HG03025 (cell line): ENCODE measurements at regions not wholly inside any gene's neighbourhood (a gene's known extent, or its start where the extent isn't known, plus 50 kb on each side); places are given as distances from the start of the nearest gene placed in this dataset.
"Not testable (repeated sequence)": the region's sequence is repeated elsewhere in the genome, so short reads cannot be mapped to it uniquely, and the experiment has no call there.

ENCODE experiments used
- ATAC-seq: cut with Tn5 transposase; IDR thresholded peaks from one replicate; pipeline ENCODE4 v1.9.1; 2021; ENCODE audit warnings: mild to moderate bottlenecking, moderate library complexity; ENCODE audit not compliant: unreplicated experiment, low FRiP score

DNA sequence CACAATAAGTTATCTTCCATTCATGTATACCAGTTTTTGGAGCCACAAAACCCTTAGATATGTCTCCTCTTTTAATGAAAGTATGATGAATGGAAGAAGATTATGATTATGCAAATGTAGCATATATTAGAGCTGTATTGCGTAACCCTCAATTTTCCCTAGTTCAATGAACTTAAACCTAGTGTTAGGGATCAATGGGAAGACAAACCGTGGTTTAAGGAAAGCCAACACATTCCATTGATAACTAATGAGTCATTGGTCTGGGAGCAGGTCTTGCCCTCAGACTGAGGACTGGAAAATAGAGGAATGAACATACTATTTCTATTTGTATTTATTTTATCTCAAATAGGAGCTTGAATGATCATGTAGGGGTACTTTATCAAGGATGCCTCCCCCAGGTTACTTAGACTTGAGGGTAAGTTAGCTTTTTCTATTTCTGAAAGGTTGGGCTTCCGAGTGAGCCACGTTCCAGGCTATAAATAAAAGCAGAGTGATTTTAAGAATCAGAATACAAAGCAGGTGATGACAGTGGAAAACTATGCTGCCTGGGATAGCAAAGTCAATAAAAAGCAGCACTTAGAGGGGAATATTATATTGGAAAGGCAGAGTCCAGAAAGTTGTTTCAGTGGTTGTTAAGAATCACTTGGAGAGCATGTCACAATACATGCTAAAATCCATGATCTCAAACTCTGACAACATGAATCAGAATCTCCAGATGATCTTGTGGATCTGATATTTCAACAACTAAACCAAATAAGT is 356.0 kb downstream of the ADAM29 start:
- no peak for ATAC-seq

DNA sequence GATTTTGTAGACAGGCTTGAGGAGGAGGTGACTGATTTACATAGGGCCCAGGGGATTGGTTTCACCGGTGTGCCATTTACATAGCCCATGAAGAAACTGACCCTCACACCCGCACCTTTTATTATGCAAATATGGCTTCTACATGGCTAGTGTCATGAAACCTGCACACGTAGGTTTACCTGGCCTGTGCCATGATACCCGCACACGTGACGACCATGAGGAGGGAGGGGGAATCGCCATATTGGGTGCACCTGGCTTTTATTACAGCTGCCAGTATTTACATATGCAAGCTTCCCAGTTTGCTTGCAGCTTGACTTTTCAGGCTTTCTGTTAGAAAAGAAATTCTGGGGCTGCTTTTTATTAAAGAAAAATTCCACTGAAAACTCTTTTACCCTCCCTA is 359.7 kb downstream of the ADAM29 start:
- ATAC-seq, result no peak

DNA sequence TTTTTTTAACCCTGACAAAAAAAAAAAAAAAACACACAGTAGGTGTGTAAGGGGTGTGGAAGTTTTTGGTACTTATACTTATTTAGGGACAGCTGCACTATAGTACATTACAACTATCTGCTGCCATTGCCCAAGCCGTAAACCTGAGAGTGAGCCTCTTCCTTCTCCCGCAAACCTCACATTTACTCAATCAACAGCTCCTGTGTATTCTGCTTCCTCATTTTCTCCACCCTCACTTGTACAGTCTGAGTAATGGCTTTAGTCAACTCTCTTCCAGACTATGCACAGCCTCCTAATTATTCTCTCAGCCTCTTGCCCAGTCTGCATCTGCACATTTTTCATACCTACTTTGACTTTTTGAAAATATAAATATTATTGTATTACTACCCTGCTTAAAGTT is 362.0 kb downstream of the ADAM29 start:
- no peak for ATAC-seq

DNA sequence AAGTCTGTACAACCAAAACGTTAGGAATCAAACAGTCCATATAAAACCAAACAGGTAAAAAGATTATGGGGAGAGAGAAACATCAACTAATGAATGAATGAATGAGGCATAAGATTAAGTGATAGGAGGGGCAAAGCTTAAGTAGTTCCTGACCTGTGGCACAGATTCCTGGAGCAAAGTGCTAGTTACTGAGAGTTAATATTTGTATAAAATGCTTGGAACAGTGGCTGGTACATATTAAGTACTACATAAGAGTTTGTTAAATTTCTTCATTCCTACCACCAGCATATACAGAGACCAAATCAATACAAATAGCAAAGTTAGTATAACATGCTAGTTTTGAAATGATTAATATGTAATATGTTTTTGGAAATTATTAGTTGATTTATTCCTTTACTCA is 363.7 kb downstream of the ADAM29 start:
- no peak for ATAC-seq

DNA sequence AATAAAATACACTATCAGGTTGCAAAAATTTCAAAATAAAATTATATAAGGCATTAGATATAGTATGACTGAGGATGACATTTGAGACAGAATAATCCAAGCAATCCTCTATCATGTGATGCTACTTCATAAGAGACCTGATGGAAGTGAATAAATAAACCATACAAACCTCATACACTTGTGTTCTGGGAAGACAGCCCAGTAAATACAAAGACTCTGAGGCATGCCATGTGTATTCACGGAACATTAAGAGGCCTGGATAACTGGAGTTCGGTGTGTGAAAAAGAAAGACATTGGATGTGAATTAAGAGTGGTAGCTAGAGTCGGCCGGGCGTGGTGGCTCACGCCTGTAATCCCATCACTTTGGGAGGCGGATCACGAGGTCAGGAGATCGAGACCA is 364.2 kb downstream of the ADAM29 start:
- ATAC-seq, result no peak

DNA sequence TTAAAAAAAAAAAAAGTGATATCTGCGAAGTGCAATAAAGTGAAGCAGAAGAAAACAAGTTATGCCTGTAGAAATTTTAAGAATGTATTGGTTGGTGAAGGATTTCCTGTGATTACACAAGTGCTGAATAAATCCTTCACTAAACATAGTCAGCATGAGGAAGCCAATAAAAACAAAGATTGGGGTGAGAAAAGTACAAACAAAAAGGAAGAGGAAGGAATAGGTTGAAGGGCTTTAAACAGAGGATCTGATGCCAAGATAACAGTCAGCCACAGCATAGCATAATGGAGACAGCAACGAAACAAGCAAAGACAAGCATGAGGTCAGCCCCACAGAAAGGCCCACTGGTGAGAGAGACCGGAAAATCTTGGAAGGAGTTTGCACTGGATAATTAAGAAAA is 372.2 kb downstream of the ADAM29 start:
- ATAC-seq, result no peak

DNA sequence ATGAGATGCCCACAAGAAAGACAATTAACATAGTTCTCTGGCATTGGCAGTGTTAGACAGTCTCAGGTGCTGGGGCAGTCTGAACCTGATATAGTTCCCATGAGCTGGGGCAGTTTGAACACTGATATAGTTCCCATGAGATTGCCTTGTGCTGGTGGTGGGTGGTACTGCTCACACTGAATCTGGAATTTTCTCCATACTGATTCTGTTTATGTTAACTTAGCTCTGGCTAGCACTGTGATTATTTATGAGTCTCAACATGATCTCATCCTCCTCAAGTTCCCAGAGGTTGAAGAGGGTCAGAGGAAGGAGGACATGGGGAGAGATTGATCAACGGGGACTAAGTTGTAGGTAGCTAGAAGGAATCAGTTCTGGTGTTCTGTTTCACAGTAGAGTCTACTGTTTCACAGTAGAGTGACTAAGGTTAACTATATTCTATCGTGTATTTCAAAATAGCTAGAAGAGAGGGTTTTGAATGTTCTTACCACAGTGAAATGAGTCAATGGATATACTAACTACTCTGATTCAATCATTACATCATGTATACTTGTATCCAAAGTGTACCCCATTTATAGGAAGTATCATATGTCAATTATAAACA is 379.9 kb downstream of the ADAM29 start:
- ATAC-seq, result no peak

DNA sequence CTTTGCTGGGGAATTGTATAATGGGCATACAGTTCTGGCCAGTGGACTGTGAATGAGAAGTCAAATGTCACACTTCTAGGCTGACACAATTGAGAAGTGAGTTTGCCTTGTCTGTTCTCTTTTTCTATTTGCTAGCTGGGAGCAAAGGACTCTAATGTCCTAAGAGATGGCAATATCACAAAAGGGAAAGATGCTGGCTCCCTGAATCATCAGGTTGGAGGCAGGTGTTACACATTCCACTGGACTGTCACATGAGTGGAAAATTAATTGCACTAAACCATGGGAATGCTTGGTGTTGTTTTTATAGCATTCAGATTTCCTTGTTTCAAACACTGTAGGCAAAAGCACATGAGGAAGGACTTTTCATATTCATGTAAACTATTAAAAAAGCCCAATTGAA is 388.3 kb downstream of the ADAM29 start:
- no peak for ATAC-seq

DNA sequence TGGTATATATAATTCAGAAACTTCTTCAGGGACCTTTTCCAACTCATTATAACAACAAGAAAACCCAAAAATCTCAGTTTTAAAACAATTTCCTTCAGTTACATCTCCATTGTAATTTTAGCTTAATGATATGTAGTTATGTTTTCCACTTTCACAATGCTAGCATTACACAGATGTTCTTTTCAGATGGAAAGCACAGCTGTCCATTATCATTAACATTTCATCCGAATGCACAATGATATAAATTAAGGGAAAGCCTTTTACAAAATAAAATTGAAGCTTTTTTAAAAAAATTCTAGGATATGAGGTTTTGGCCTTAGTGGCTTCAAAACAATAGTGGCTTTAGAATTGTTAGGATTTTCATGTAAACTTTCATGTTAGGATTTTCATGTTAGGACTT is 389.2 kb downstream of the ADAM29 start:
- ATAC-seq, result no peak

DNA sequence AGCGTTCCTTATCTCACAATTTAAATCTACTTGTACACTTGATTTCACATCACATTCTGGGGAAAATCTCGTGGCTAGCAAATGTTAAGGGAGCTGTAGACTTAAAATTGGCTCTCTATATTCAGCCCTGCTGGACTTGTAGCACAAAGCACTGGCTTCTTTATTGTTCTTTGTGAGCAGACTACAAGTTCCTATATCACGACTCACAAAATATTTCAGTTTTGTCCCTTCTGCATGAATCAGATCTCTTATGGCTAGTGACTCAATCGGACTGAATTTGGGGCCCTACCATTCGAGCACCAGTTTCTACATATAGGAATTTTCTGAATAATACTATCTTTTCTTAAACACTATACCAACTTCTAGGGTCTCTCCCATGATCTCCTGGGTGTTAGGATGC is 390.1 kb downstream of the ADAM29 start:
- no peak for ATAC-seq

DNA sequence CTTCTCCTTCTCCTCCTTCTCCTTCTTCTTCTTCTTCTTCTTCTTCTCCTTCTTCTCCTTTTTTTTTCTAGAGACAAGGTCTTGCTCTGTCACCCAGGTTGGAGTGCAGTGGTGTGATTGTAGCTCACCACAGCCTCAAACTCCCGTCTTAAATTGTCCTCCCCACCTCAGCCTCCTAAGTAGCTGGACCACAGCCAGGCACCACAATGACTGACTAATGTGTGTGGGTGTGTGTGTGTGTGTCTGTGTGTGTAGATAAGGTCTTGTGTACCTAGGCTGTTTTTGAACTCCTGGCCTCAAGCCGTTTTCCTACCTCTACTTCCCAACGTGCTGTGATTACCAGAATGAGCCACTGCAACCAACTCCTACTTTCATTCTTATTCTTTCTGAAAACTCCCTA is 390.9 kb downstream of the ADAM29 start:
- ATAC-seq, result no peak

DNA sequence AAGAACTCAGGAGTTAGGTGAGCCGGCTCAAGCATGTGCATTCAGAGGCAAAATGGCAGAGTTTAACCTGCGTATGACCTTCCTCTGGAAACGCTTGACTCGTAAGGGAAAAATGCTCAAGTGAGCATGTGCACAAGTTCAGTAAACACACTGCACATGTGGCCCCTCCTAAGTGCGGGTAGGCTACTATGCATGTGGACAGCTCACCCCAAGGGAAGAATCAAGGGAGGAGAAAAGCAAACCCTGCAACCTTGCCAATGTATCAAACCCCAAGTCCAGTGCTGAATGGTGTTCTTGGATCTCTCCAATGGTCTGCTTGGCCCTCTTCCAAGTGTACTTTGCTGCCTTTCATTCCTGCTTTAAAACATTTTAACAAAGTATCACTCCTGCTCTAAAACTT is 407.1 kb downstream of the ADAM29 start:
- ATAC-seq, result no peak

DNA sequence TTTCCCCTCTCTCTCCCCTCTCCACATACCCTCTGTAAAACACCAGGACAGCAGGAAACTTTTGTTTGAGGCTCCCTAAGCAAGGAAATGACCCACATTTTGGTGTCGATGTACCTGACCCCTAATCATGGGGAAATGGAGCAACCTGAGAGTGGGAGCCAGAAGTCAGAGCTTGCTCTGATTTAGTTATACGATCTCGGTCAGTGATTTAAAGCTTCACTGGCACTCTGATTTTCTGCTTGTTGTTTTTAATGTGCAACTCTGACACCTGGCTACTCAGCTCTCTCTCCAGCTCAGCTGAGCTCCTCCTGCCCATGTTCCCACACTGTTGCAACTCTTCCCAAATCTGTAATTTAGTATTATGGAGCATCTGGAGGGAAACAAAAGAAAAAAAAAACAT is 408.6 kb downstream of the ADAM29 start:
- no peak for ATAC-seq

DNA sequence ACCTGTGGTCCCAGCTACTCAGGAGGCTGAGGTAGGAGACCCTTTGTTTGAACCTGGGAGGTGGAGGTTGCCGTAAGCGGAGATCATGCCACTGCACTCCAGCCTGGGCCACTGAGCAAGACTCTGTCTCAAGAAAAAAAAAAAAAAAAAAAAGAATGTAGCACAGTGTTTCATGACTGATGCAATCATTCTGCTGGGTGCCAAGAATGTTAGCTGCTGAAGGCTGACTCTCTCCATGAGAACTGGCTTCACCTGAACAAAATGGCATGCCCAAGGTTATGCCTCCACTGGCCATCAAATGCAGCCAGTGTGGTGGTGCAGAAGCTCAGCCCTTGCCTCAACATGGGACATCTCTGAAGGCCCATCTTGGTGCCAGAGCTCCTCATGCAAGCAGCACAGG is 412.1 kb downstream of the ADAM29 start:
- ATAC-seq, result no peak

DNA sequence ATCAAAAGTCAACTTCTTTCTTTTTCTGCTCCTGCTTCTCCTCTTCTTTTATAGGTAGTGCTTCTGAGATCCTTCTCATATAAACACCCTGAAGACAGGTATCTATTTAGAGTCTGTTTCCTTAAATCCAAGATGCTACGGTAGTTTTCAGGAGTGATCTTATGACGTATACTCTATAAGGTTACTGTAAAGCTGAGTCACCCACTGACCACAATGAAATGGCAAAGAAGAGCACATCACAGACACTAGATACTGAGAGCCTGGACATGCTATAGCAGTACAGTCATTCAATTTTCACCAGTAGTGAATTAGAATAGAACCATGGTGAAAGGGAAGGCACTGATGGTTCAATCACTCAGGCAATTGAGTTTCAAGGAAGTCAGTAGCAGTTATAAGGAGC is 412.5 kb downstream of the ADAM29 start:
- ATAC-seq, result no peak

DNA sequence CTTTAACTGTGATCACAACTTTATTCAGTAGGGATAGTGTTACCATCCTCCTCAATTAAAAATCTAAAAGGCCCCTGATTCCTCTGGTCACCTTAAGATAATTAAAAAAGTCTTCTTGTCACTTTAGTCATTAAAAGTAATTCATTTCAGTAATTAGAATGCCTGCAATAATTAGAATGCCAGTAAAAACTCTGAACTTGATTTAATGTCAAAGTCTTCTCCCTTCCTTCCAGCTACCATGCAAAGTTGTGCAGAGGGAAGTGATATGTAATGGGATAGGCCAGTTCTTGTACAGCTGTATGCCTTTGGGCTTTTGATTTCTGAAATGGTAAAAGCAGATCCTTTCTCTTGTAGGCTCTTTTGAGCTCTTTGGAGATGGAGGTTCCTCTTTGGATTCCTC is 417.2 kb downstream of the ADAM29 start:
- no peak for ATAC-seq

DNA sequence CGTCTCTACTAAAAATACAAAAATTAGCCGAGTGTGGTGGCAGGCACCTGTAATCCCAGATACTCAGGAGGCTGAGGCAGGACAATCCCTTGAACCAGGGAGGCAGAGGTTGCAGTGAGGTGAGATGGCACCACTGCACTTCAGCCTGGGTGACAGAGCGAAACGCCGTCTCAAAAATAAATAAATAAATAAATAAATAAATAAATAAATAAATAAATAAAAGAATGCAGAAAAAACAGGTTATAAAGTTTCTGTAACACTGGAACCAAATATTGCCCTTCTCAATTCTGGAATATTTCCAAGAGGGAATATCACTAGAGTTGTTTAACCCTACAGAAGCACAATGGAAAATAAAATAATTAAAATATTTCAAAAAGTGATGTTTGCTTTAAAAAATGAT is 418.4 kb downstream of the ADAM29 start:
- not testable (repeated sequence) for ATAC-seq

DNA sequence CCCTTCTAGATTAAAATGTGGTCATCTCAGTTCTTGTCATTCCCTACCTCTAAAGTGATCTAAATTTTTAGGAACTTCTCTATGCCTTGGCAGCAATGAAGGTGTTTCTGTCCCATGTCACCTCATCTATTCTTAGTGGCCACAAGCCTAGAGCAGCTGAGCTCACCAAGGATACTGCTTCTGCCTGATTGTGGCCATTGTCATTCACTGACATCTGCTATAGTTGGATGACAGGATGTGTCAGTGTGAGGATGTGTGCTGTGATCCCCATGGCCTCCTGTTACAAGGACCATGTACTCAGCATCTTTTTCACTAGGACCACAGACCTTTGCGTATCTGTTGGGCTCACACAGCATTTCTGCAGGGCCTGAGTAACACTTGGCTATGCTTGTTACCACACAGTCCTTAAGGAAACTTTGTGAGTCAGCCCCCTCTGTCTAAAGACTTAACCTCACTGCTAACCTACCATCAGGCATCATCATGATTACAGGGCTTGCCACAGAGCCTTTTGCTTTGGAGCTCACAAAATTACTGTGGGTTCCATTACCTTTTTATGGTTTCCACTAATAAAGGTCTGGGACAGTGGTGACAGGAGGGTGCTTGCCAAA is 421.0 kb downstream of the ADAM29 start:
- ATAC-seq, result no peak

DNA sequence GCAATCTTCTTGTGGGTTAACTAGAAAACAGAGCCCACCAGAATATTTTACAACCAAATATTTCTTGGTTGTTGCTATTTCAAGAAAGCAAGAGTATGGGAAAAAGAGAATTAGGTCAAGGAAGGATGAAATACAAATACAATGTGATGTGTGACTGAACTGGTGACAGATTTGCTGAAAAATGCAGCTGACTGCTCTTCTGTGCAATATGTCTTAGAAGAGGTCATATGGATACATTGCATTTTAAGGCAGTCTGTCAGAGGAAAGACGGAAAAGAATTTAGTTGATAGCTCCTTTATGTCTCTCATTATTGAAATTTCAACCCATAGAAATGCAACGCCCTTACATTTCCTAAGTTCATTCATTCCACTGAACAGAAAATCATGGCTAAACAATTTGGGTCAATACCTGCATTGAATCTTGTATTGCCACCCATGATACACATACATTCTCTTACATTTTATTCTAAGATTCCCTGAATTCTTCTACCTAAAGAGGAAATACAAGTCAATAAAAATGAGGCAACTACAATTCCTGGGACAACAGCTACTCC is 423.1 kb downstream of the ADAM29 start:
- no peak for ATAC-seq

DNA sequence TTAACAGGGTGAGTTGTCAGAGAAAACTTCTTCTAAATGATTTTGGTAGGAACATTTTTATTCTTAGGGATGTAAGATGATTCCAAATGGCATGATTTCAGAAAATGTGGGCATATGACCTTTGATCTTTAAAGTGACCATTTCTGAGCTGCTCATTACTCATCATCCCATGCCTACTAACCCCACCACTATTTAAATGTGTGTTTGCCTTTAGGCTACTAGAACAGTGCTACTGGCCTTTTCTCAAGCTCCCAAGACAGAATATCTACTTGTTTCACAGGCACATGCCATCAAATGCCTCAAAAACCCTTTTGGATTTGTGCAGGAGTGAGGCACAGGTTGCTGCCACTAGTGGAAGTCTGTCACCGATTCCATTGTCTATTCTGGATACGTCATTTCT is 428.2 kb downstream of the ADAM29 start:
- ATAC-seq, result no peak

DNA sequence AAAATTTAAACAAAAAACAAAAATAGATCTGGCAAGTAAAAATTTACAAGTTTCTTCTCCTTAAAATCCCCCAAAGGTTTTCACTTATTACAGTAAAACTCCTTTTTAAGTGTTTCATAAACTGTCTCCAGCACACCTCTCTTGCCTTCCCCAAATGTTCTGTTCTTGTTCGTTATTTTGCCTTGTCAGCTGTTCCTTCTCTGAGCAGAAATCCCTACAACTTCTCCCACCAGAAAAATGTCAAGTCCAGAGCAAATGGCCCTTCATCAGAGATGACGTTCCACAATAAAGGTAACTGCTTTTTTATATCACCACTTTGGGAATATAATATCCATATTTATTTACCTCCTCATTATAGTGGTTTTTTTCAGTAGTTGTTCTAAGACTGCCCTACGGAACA is 432.1 kb downstream of the ADAM29 start:
- no peak for ATAC-seq

DNA sequence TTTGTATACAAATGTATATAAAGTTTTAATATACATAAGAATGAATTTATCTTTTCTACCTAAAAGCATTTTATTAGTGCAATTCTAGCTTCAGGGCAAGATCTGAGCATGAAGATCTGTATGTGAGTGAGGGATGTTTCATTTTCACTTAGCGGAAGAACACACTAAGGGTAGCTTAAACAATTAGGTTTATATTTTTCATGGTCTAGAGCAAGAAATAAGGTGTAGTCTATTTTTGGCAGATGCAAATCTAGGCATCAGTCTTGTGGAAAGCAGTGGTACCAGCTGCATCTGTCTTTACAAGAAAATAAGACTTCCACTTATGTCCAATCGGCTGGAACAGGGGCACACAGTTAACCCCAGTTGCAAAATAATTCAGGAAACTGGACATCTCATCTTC is 433.3 kb downstream of the ADAM29 start:
- ATAC-seq, result no peak
